ENCODE measurements at regions not wholly inside any gene's neighbourhood (a gene's known extent, or its start where the extent isn't known, plus 50 kb on each side); places are given as distances from the start of the nearest gene placed in this dataset.

DNA sequence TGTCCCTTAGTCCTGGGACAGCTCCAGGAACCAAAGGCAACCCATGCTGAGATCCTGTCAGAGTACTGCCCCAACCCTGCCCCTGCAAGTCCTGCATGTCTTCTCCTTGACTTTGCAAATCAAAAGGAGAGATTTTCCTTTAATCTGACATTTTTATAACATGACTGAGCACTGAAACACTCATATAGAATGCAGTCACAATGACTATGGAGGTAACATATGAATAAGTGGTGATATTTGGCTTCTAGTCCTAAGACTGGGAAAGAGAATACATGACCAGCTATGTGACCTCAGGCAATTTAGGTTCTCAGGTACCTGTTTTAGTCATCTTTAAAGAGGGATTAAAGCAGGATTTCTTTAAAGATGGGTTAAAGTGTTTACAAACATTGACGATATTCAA is 941.6 kb upstream of the CDH8 start:
- H2BK15ac ChIP-seq (ENCODE audit: low read depth, low read length), result no peak overlapping the region
- no peak overlapping the region for H3K18ac ChIP-seq (ENCODE audit: insufficient read length, low read depth, low read length)
- H3K14ac ChIP-seq (ENCODE audit: insufficient read depth, low read length), result no peak overlapping the region
- no peaks in the 10 kb centered on the region for H3K79me1 ChIP-seq (ENCODE audit: insufficient read depth, low read depth, low read length, poor library complexity, severe bottlenecking)
- no peak overlapping the region for H4K5ac ChIP-seq (ENCODE audit: insufficient read length, low read depth, low read length)
- no peaks in the 10 kb centered on the region for H4K20me1 ChIP-seq (ENCODE audit: control insufficient read depth, insufficient read depth, insufficient read length)
- no peaks in the 10 kb centered on the region for H3K9me3 ChIP-seq (ENCODE audit: control insufficient read depth, low read depth, low read length)
- no CpG with 5 or more reads among the region's 1 CpG for WGBS (ENCODE audit: extremely low coverage, insufficient read length, low lambda C conversion rate)
- H3K79me2 ChIP-seq (ENCODE audit: insufficient read depth, low read length), result no peaks in the 10 kb centered on the region
- H3T11ph ChIP-seq (ENCODE audit: low read length), result no peak overlapping the region
- no peak overlapping the region for H4K91ac ChIP-seq (ENCODE audit: insufficient read length, low read depth, low read length)
- H3K4me1 ChIP-seq (ENCODE audit: insufficient read depth, low read length), result no peaks in the 10 kb centered on the region
- H2AFZ ChIP-seq (ENCODE audit: low read length), result no peak overlapping the region
- no peak overlapping the region for H2BK12ac ChIP-seq (ENCODE audit: insufficient read length, low read depth, low read length)
- H3K23ac ChIP-seq (ENCODE audit: insufficient read length, low read depth, low read length), result no peak overlapping the region
- H3K27ac ChIP-seq (ENCODE audit: insufficient read length, low read depth, low read length), result no peak overlapping the region
- no peak overlapping the region for H3K56ac ChIP-seq (ENCODE audit: insufficient read length, low read depth, low read length)
- Mint-ChIP-seq H3K27ac (no peak overlapping the region), H3K9me3 (no peaks in the 10 kb centered on the region; a peak in 2 of 5 replicates), H3K4me3 (no peak overlapping the region), H3K36me3 (ENCODE audit: insufficient read depth in 1 of 3, low read depth in 3 of 3) (no peaks in the 10 kb centered on the region; a peak in 3 of 7 replicates), H3K4me1 (peaks cover 3 to 4% of the 10 kb centered on the region in 2 experiments; a peak in 3 of 4 replicates), H3K27me3 (ENCODE audit: low read depth) (no peaks in the 10 kb centered on the region)
- no peaks in the 10 kb centered on the region for H3K27me3 ChIP-seq (ENCODE audit: insufficient read depth, low read length)
- no peak overlapping the region for H3K9ac ChIP-seq (ENCODE audit: extremely low read depth, insufficient read length, low read length)
- H2BK5ac ChIP-seq (ENCODE audit: insufficient read length, low read length), result no peak overlapping the region
- H3K4ac ChIP-seq (ENCODE audit: low read depth, low read length), result no peak overlapping the region
- no peak overlapping the region for H2AK5ac ChIP-seq (ENCODE audit: insufficient read length, low read length)
- TF ChIP-seq, protein P1, sequence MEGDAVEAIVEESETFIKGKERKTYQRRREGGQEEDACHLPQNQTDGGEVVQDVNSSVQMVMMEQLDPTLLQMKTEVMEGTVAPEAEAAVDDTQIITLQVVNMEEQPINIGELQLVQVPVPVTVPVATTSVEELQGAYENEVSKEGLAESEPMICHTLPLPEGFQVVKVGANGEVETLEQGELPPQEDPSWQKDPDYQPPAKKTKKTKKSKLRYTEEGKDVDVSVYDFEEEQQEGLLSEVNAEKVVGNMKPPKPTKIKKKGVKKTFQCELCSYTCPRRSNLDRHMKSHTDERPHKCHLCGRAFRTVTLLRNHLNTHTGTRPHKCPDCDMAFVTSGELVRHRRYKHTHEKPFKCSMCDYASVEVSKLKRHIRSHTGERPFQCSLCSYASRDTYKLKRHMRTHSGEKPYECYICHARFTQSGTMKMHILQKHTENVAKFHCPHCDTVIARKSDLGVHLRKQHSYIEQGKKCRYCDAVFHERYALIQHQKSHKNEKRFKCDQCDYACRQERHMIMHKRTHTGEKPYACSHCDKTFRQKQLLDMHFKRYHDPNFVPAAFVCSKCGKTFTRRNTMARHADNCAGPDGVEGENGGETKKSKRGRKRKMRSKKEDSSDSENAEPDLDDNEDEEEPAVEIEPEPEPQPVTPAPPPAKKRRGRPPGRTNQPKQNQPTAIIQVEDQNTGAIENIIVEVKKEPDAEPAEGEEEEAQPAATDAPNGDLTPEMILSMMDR (conservative IDR thresholded peaks at IDR 0.05), result no peak
- no peaks in the 10 kb centered on the region for H3K23me2 ChIP-seq (ENCODE audit: insufficient read length, low read depth, low read length, poor library complexity, severe bottlenecking)
- no peak overlapping the region for H3K4me2 ChIP-seq (ENCODE audit: insufficient read depth, insufficient read length, low read length)
- no peak overlapping the region for H4K8ac ChIP-seq (replicated peaks; ENCODE audit: insufficient read length, low read depth, low read length)
- H2BK20ac ChIP-seq (ENCODE audit: low read depth, low read length, poor library complexity, severe bottlenecking), result no peak overlapping the region
- no peak for DNase-seq
- no peak overlapping the region for H2BK120ac ChIP-seq (ENCODE audit: low read depth, low read length, poor library complexity, severe bottlenecking)

All from H9 (cell line).